Panc1 (cell line): ENCODE measurements at regions not wholly inside any gene's neighbourhood (a gene's known extent, or its start where the extent isn't known, plus 50 kb on each side); places are given as distances from the start of the nearest gene placed in this dataset.

Experiments
- CTCF ChIP-seq: fragments of 450-650 bp; IDR thresholded peaks from 2 replicates; pipeline ENCODE4 v1.5.1; 2017; ENCODE audit warnings: mild to moderate bottlenecking
- POLR2AphosphoS5 ChIP-seq: IDR thresholded peaks from 2 replicates; pipeline ENCODE4 v1.6.1; 2012; ENCODE audit warnings: mild to moderate bottlenecking, low read depth, low read length, moderate library complexity
- SIN3A ChIP-seq: IDR thresholded peaks from 2 replicates; pipeline ENCODE4 v1.6.1; 2012; ENCODE audit warnings: low read depth, mild to moderate bottlenecking, low read length, moderate library complexity, borderline replicate concordance; ENCODE audit not compliant: insufficient read depth

DNA sequence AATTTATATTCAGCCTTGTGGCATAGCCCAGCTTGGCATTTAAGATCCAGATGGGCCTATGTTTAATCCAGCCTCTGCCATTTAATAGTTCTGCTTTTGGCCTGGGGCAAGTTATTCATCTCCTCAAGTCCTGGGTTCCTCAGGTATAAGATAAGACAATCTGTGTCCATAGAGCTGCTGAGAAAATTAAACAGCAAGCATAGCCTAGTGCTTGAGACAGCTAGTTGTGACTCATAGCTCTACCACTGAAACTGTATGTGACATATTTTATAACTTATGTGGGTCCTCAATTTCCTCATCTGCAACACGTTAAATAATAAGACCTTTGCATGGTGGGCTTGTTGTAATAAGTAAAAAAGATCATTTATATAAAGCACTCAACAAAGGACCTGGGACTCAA, 53.3 kb upstream of the ATP10B start:
- TF ChIP-seq CTCF = no peak
- TF ChIP-seq SIN3A = no peak
- TF ChIP-seq POLR2AphosphoS5 = no peak
